Fibroblast of peridontal ligament (primary cell): ENCODE measurements at regions not wholly inside any gene's neighbourhood (a gene's known extent, or its start where the extent isn't known, plus 50 kb on each side); places are given as distances from the start of the nearest gene placed in this dataset.
A peak's percentile ranks its signal among the peaks of the same experiment; 100 is the strongest.
"Not testable (repeated sequence)": the region's sequence is repeated elsewhere in the genome, so short reads cannot be mapped to it uniquely, and the experiment has no call there.

Source experiments
- DNase-seq: peaks from one replicate; pipeline ENCODE4 v3.0.0-alpha.2; 2010; ENCODE audit errors: extremely low read depth

- no peak for DNase-seq
Measured at GRCh38 chr7:46296526-46296925, 375.5 kb upstream of the IGFBP3 start.

GRCh38 chr7:46294381-46294780, 373.3 kb upstream of the IGFBP3 start:
- DNase-seq = no peak

GRCh38 chr7:46292741-46293140, 371.7 kb upstream of the IGFBP3 start:
- no peak for DNase-seq

GRCh38 chr7:46291601-46292150, 370.6 kb upstream of the IGFBP3 start:
- peak; percentile 89 for DNase-seq

GRCh38 chr7:46291050-46291438, 370.0 kb upstream of the IGFBP3 start:
- DNase-seq = no peak

- DNase-seq = no peak
Measured at GRCh38 chr7:46290374-46291049, 369.4 kb upstream of the IGFBP3 start.

- DNase-seq = peak; percentile 31
Measured at GRCh38 chr7:46288861-46289260, 367.8 kb upstream of the IGFBP3 start.

GRCh38 chr7:46288010-46288409, 366.9 kb upstream of the IGFBP3 start:
- DNase-seq = no peak

- DNase-seq = no peak
Measured at GRCh38 chr7:46286957-46287356, 365.9 kb upstream of the IGFBP3 start.

GRCh38 chr7:46286356-46286755, 365.3 kb upstream of the IGFBP3 start:
- DNase-seq = no peak

GRCh38 chr7:46285878-46286277, 364.8 kb upstream of the IGFBP3 start:
- no peak for DNase-seq

GRCh38 chr7:46283852-46284251, 362.8 kb upstream of the IGFBP3 start:
- DNase-seq = peak; percentile 62

GRCh38 chr7:46282155-46282554, 361.1 kb upstream of the IGFBP3 start:
- DNase-seq = no peak

GRCh38 chr7:46281071-46281470, 360.0 kb upstream of the IGFBP3 start:
- no peak for DNase-seq

GRCh38 chr7:46279290-46279689, 358.2 kb upstream of the IGFBP3 start:
- no peak for DNase-seq

GRCh38 chr7:46264646-46265045, 343.6 kb upstream of the IGFBP3 start:
- DNase-seq = no peak

GRCh38 chr7:46261638-46262037, 340.6 kb upstream of the IGFBP3 start:
- not testable (repeated sequence) for DNase-seq

- DNase-seq = no peak
Measured at GRCh38 chr7:46259947-46260346, 338.9 kb upstream of the IGFBP3 start.

- peak; percentile 82 for DNase-seq
Measured at GRCh38 chr7:46257761-46258448, 336.8 kb upstream of the IGFBP3 start.

- DNase-seq = no peak
Measured at GRCh38 chr7:46256870-46257661, 336.0 kb upstream of the IGFBP3 start.

- DNase-seq = no peak
Measured at GRCh38 chr7:46253520-46253919, 332.4 kb upstream of the IGFBP3 start.

- no peak for DNase-seq
Measured at GRCh38 chr7:46247664-46248063, 326.6 kb upstream of the IGFBP3 start.
